HEK293 (cell line): ENCODE measurements at regions not wholly inside any gene's neighbourhood (a gene's known extent, or its start where the extent isn't known, plus 50 kb on each side); places are given as distances from the start of the nearest gene placed in this dataset.

Experiments used
- CTCF ChIA-PET: fragments of 350-600 bp; formaldehyde crosslinking; extraction: SDS; loops from one replicate; lab custom pipeline; 2021; ENCODE audit warnings: antibody characterized with exemption; lab: Yijun Ruan, JAX
- POLR2A ChIA-PET: fragments of 300-600 bp; formaldehyde crosslinking; extraction: SDS; loops from one replicate; lab custom pipeline; 2020; ENCODE audit warnings: antibody characterized with exemption, inconsistent platforms; lab: Yijun Ruan, JAX
- H3K27ac ChIP-seq: fragments of 200-500 bp; sonication (Bioruptor generic); 2 replicates; pipeline ENCODE4 v1.5.1; 2014; ENCODE audit warnings: low read depth, low read length, control low read depth, inconsistent platforms; ENCODE audit errors: extremely low read depth
- H3K36me3 ChIP-seq, 2 experiments: fragments of 200-500 bp in 1 of 2; sonication (Bioruptor generic) in 1 of 2; 1 replicate in 1 of 2; 2 replicates in 1 of 2; pipeline ENCODE4 v1.5.1; 2014 to 2017; ENCODE audit warnings: inconsistent platforms in 2 of 2, low read length in 2 of 2; ENCODE audit not compliant: control insufficient read depth in 2 of 2, insufficient read depth in 1 of 2
- H3K4me1 ChIP-seq: fragments of 200-500 bp; sonication (Bioruptor generic); 2 replicates; pipeline ENCODE4 v1.5.1; 2014; ENCODE audit warnings: mild to moderate bottlenecking, low read length, inconsistent platforms; ENCODE audit not compliant: control insufficient read depth, insufficient read depth
- H3K4me3 ChIP-seq: 2 replicates; pipeline ENCODE4 v1.5.1; 2011; ENCODE audit warnings: low read depth, mild to moderate bottlenecking, control low read depth, low read length, moderate library complexity
- H3K9me3 ChIP-seq: fragments of 200-500 bp; sonication (Bioruptor generic); 2 replicates; pipeline ENCODE4 v1.5.1; 2014; ENCODE audit warnings: low read depth, low read length, inconsistent platforms; ENCODE audit not compliant: control insufficient read depth, insufficient read depth
- FEZF1 ChIP-seq: fragments of 450-650 bp; formaldehyde crosslinking; IDR thresholded peaks from 2 replicates; pipeline ENCODE4 v1.5.1; 2016; ENCODE audit warnings: missing biosample characterization, missing genetic modification characterization
- GLIS1 ChIP-seq: fragments of 450-650 bp; formaldehyde crosslinking; IDR thresholded peaks from 2 replicates; pipeline ENCODE4 v1.5.1; 2016; ENCODE audit warnings: missing biosample characterization, missing genetic modification characterization
- HOXA7 ChIP-seq: sonication (generic); formaldehyde crosslinking; IDR thresholded peaks from 2 replicates; pipeline ENCODE4 v1.8.1; 2022; ENCODE audit warnings: missing genetic modification reagents, borderline replicate concordance
- KLF10 ChIP-seq: fragments of 450-650 bp; IDR thresholded peaks from 2 replicates; pipeline ENCODE4 v1.5.1; 2018; ENCODE audit warnings: missing biosample characterization, mild to moderate bottlenecking, missing genetic modification characterization
- MYNN ChIP-seq: fragments of 450-650 bp; formaldehyde crosslinking; IDR thresholded peaks from 2 replicates; pipeline ENCODE4 v1.5.1; 2016; ENCODE audit warnings: missing biosample characterization, missing genetic modification characterization, borderline replicate concordance
- SCRT2 ChIP-seq: fragments of 450-650 bp; formaldehyde crosslinking; IDR thresholded peaks from 2 replicates; pipeline ENCODE4 v1.5.1; 2016; ENCODE audit warnings: missing biosample characterization, missing genetic modification characterization
- SP7 ChIP-seq: fragments of 450-650 bp; formaldehyde crosslinking; IDR thresholded peaks from 2 replicates; pipeline ENCODE4 v1.5.1; 2016; ENCODE audit warnings: missing biosample characterization, missing genetic modification characterization
- ZBTB48 ChIP-seq: fragments of 450-650 bp; formaldehyde crosslinking; IDR thresholded peaks from 2 replicates; pipeline ENCODE4 v1.5.1; 2016; ENCODE audit warnings: missing biosample characterization, missing genetic modification characterization
- ZEB2 ChIP-seq: fragments of 450-650 bp; formaldehyde crosslinking; IDR thresholded peaks from 2 replicates; pipeline ENCODE4 v1.5.1; 2016; ENCODE audit warnings: missing biosample characterization, missing genetic modification characterization
- ZNF16 ChIP-seq: fragments of 450-650 bp; formaldehyde crosslinking; IDR thresholded peaks from 2 replicates; pipeline ENCODE4 v1.5.1; 2016; ENCODE audit warnings: low read depth, missing biosample characterization, missing genetic modification characterization
- ZNF184 ChIP-seq: fragments of 450-650 bp; IDR thresholded peaks from 2 replicates; pipeline ENCODE4 v1.5.1; 2018; ENCODE audit warnings: missing biosample characterization, mild to moderate bottlenecking, missing genetic modification characterization
- ZNF324 ChIP-seq: fragments of 450-650 bp; formaldehyde crosslinking; IDR thresholded peaks from 2 replicates; pipeline ENCODE4 v1.5.1; 2016; ENCODE audit warnings: missing biosample characterization, missing genetic modification characterization
- ZNF341 ChIP-seq: fragments of 450-650 bp; formaldehyde crosslinking; IDR thresholded peaks from 2 replicates; pipeline ENCODE4; 2016; ENCODE audit warnings: low read depth, missing biosample characterization, missing genetic modification characterization
- ZNF394 ChIP-seq: fragments of 450-650 bp; formaldehyde crosslinking; IDR thresholded peaks from 2 replicates; pipeline ENCODE4 v1.5.1; 2016; ENCODE audit warnings: missing biosample characterization, missing genetic modification characterization, mild to moderate bottlenecking, moderate library complexity, borderline replicate concordance
- ZNF404 ChIP-seq: fragments of 450-650 bp; formaldehyde crosslinking; IDR thresholded peaks from 2 replicates; pipeline ENCODE4 v1.5.1; 2017; ENCODE audit warnings: missing biosample characterization, missing genetic modification characterization
- ZNF571 ChIP-seq: fragments of 450-650 bp; formaldehyde crosslinking; IDR thresholded peaks from 2 replicates; pipeline ENCODE4 v1.5.0; 2017; ENCODE audit warnings: missing biosample characterization, missing genetic modification characterization
- ZNF629 ChIP-seq: fragments of 450-650 bp; formaldehyde crosslinking; IDR thresholded peaks from 2 replicates; pipeline ENCODE4 v1.5.1; 2017; ENCODE audit warnings: missing biosample characterization, missing genetic modification characterization
- ZNF660 ChIP-seq: fragments of 450-650 bp; IDR thresholded peaks from 2 replicates; pipeline ENCODE4 v1.5.1; 2018; ENCODE audit warnings: missing biosample characterization, mild to moderate bottlenecking, missing genetic modification characterization
- ZNF701 ChIP-seq: fragments of 450-650 bp; formaldehyde crosslinking; IDR thresholded peaks from 2 replicates; pipeline ENCODE4 v1.5.1; 2016; ENCODE audit warnings: missing biosample characterization, missing genetic modification characterization
- ZNF837 ChIP-seq: fragments of 450-650 bp; formaldehyde crosslinking; IDR thresholded peaks from 2 replicates; pipeline ENCODE4 v1.5.1; 2016; ENCODE audit warnings: missing biosample characterization, missing genetic modification characterization
- ZSCAN16 ChIP-seq: fragments of 450-650 bp; formaldehyde crosslinking; IDR thresholded peaks from 2 replicates; pipeline ENCODE4 v1.5.1; 2016; ENCODE audit warnings: missing biosample characterization, missing genetic modification characterization
- TF ChIP-seq, protein P1 (sequence below): fragments of 450-650 bp; formaldehyde crosslinking; IDR thresholded peaks from 2 replicates; pipeline ENCODE4 v1.5.1; 2016; ENCODE audit warnings: missing biosample characterization, missing genetic modification characterization
- TF ChIP-seq, protein P2 (sequence below): fragments of 450-650 bp; formaldehyde crosslinking; IDR thresholded peaks from 2 replicates; pipeline ENCODE4 v1.5.0; 2017; ENCODE audit warnings: missing biosample characterization, missing genetic modification characterization, borderline replicate concordance
- TF ChIP-seq, protein P3 (sequence below): fragments of 450-650 bp; formaldehyde crosslinking; IDR thresholded peaks from 2 replicates; pipeline ENCODE4 v1.5.1; 2016; ENCODE audit warnings: missing biosample characterization, missing genetic modification characterization
- TF ChIP-seq, protein P4 (sequence below): fragments of 450-650 bp; formaldehyde crosslinking; IDR thresholded peaks from 2 replicates; pipeline ENCODE4 v1.5.1; 2017; ENCODE audit warnings: missing biosample characterization, missing genetic modification characterization
- TF ChIP-seq, protein P5 (sequence below): fragments of 450-650 bp; formaldehyde crosslinking; optimal IDR thresholded peaks from 2 replicates; pipeline ENCODE3; 2016; ENCODE audit warnings: missing biosample characterization, mild to moderate bottlenecking, missing genetic modification characterization
- TF ChIP-seq, protein P6 (sequence below): fragments of 450-650 bp; formaldehyde crosslinking; IDR thresholded peaks from 2 replicates; pipeline ENCODE4 v1.5.1; 2017; ENCODE audit warnings: missing biosample characterization, mild to moderate bottlenecking, missing genetic modification characterization, moderate library complexity

DNA sequence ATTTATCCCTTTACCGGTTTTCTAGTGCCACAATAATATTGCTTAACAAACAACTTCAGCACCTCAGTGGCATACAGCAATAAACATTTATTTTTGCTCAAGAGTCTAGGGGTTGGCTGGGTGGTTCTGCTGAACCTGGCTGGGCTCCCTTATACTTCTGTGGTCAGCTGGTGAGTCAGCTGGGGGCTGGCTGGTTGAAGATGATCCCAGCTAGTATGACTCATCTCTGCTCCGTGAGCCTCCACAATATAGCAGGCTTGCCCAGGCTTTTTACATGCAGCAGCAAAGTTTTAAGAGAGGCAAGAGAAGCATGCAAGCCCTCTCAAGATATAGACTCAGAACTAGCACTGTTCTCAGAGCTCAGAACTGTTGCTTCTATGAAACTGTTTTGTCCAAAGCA is 523.5 kb upstream of the CLINT1 start:
- no peaks in the 10 kb centered on the region for H3K36me3 ChIP-seq
- CTCF ChIA-PET: interaction anchor here (0.6 to 1.3 kb wide), 3 partner anchors 79 to 514 kb away, joined by 3 to 5 read pairs (median 3); no protein-coding TSS in a partner anchor
- TF ChIP-seq, protein P1, sequence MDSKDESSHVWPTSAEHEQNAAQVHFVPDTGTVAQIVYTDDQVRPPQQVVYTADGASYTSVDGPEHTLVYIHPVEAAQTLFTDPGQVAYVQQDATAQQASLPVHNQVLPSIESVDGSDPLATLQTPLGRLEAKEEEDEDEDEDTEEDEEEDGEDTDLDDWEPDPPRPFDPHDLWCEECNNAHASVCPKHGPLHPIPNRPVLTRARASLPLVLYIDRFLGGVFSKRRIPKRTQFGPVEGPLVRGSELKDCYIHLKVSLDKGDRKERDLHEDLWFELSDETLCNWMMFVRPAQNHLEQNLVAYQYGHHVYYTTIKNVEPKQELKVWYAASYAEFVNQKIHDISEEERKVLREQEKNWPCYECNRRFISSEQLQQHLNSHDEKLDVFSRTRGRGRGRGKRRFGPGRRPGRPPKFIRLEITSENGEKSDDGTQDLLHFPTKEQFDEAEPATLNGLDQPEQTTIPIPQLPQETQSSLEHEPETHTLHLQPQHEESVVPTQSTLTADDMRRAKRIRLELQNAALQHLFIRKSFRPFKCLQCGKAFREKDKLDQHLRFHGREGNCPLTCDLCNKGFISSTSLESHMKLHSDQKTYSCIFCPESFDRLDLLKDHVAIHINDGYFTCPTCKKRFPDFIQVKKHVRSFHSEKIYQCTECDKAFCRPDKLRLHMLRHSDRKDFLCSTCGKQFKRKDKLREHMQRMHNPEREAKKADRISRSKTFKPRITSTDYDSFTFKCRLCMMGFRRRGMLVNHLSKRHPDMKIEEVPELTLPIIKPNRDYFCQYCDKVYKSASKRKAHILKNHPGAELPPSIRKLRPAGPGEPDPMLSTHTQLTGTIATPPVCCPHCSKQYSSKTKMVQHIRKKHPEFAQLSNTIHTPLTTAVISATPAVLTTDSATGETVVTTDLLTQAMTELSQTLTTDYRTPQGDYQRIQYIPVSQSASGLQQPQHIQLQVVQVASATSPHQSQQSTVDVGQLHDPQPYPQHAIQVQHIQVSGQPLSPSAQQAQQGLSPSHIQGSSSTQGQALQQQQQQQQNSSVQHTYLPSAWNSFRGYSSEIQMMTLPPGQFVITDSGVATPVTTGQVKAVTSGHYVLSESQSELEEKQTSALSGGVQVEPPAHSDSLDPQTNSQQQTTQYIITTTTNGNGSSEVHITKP (tag by site-specific recombination): peak; percentile 45
- TF ChIP-seq SCRT2 (tag by site-specific recombination): peak; percentile 71
- peak; percentile 87 for TF ChIP-seq ZBTB48
- TF ChIP-seq ZNF324: peak; percentile 48; the same call in 1 of the 2 replicates
- TF ChIP-seq ZNF837 (tag by site-specific recombination): no peak
- TF ChIP-seq, protein P2, sequence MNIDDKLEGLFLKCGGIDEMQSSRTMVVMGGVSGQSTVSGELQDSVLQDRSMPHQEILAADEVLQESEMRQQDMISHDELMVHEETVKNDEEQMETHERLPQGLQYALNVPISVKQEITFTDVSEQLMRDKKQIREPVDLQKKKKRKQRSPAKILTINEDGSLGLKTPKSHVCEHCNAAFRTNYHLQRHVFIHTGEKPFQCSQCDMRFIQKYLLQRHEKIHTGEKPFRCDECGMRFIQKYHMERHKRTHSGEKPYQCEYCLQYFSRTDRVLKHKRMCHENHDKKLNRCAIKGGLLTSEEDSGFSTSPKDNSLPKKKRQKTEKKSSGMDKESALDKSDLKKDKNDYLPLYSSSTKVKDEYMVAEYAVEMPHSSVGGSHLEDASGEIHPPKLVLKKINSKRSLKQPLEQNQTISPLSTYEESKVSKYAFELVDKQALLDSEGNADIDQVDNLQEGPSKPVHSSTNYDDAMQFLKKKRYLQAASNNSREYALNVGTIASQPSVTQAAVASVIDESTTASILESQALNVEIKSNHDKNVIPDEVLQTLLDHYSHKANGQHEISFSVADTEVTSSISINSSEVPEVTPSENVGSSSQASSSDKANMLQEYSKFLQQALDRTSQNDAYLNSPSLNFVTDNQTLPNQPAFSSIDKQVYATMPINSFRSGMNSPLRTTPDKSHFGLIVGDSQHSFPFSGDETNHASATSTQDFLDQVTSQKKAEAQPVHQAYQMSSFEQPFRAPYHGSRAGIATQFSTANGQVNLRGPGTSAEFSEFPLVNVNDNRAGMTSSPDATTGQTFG (tag by site-specific recombination): no peak
- 0 out of 2 replicates have a peak, but pooled peaks have one; percentile 53 for TF ChIP-seq ZNF16 (tag by site-specific recombination)
- peak; percentile 31; the same call in 1 of the 2 replicates for TF ChIP-seq GLIS1 (tag by site-specific recombination)
- TF ChIP-seq, protein P3, sequence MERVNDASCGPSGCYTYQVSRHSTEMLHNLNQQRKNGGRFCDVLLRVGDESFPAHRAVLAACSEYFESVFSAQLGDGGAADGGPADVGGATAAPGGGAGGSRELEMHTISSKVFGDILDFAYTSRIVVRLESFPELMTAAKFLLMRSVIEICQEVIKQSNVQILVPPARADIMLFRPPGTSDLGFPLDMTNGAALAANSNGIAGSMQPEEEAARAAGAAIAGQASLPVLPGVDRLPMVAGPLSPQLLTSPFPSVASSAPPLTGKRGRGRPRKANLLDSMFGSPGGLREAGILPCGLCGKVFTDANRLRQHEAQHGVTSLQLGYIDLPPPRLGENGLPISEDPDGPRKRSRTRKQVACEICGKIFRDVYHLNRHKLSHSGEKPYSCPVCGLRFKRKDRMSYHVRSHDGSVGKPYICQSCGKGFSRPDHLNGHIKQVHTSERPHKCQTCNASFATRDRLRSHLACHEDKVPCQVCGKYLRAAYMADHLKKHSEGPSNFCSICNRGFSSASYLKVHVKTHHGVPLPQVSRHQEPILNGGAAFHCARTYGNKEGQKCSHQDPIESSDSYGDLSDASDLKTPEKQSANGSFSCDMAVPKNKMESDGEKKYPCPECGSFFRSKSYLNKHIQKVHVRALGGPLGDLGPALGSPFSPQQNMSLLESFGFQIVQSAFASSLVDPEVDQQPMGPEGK (tag by site-specific recombination): peak; percentile 65
- peak; percentile 55 for TF ChIP-seq ZEB2 (tag by site-specific recombination)
- TF ChIP-seq, protein P4, sequence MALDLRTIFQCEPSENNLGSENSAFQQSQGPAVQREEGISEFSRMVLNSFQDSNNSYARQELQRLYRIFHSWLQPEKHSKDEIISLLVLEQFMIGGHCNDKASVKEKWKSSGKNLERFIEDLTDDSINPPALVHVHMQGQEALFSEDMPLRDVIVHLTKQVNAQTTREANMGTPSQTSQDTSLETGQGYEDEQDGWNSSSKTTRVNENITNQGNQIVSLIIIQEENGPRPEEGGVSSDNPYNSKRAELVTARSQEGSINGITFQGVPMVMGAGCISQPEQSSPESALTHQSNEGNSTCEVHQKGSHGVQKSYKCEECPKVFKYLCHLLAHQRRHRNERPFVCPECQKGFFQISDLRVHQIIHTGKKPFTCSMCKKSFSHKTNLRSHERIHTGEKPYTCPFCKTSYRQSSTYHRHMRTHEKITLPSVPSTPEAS (tag by site-specific recombination): no peak
- TF ChIP-seq ZNF184 (tag by site-specific recombination): peak; percentile 66; the same call in 1 of the 2 replicates
- TF ChIP-seq ZNF341 (tag by site-specific recombination): no peak
- no peak for TF ChIP-seq HOXA7 (CRISPR knock-in tag)
- TF ChIP-seq ZSCAN16 (tag by site-specific recombination): peak; percentile 86
- TF ChIP-seq ZNF629 (tag by site-specific recombination): peak; percentile 56
- peak; percentile 42; the same call in 1 of the 2 replicates for TF ChIP-seq SP7 (tag by site-specific recombination)
- TF ChIP-seq ZNF701 (tag by site-specific recombination): no peak
- TF ChIP-seq ZNF394: peak; percentile 14; the same call in 1 of the 2 replicates
- TF ChIP-seq MYNN (tag by site-specific recombination): no peak
- no peak for TF ChIP-seq ZNF571 (tag by site-specific recombination)
- peak; percentile 76 for TF ChIP-seq ZNF660 (tag by site-specific recombination)
- TF ChIP-seq, protein P5, sequence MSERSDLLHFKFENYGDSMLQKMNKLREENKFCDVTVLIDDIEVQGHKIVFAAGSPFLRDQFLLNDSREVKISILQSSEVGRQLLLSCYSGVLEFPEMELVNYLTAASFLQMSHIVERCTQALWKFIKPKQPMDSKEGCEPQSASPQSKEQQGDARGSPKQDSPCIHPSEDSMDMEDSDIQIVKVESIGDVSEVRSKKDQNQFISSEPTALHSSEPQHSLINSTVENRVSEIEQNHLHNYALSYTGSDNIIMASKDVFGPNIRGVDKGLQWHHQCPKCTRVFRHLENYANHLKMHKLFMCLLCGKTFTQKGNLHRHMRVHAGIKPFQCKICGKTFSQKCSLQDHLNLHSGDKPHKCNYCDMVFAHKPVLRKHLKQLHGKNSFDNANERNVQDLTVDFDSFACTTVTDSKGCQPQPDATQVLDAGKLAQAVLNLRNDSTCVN: no peak
- no peak for TF ChIP-seq KLF10
- TF ChIP-seq, protein P6, sequence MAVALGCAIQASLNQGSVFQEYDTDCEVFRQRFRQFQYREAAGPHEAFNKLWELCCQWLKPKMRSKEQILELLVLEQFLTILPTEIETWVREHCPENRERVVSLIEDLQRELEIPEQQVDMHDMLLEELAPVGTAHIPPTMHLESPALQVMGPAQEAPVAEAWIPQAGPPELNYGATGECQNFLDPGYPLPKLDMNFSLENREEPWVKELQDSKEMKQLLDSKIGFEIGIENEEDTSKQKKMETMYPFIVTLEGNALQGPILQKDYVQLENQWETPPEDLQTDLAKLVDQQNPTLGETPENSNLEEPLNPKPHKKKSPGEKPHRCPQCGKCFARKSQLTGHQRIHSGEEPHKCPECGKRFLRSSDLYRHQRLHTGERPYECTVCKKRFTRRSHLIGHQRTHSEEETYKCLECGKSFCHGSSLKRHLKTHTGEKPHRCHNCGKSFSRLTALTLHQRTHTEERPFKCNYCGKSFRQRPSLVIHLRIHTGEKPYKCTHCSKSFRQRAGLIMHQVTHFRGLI (tag by site-specific recombination): peak; percentile 85
- TF ChIP-seq FEZF1: no peak
- no peak for TF ChIP-seq ZNF404 (tag by site-specific recombination)

More for the DNA sequence above, 523.5 kb upstream of the CLINT1 start:
- Histone ChIP-seq H3K27ac (no peak overlapping the region), H3K9me3 (no peaks in the 10 kb centered on the region), H3K4me3 (no peak overlapping the region), H3K4me1 (0 out of 2 replicates have a peak, but pooled peaks cover 3% of the 10 kb centered on the region)
- POLR2A ChIA-PET: no interaction called here
